Breast epithelium (tissue), 3 donors: ENCODE measurements at regions not wholly inside any gene's neighbourhood (a gene's known extent, or its start where the extent isn't known, plus 50 kb on each side); places are given as distances from the start of the nearest gene placed in this dataset.

Source experiments
- POLR2A ChIP-seq: fragments of 450-650 bp; IDR thresholded peaks from one replicate; pipeline ENCODE4 v1.6.1; 2016; ENCODE audit warnings: antibody characterized with exemption, mild to moderate bottlenecking, moderate library complexity
- TF ChIP-seq, protein P1 (sequence below), 3 donors: fragments of 450-650 bp; IDR thresholded peaks; one replicate each; pipeline ENCODE4 v1.5.1; 2016 to 2017; ENCODE audit warnings: antibody characterized with exemption in 3 of 3, mild to moderate bottlenecking in 3 of 3, moderate library complexity in 3 of 3

- TF ChIP-seq, protein P1, sequence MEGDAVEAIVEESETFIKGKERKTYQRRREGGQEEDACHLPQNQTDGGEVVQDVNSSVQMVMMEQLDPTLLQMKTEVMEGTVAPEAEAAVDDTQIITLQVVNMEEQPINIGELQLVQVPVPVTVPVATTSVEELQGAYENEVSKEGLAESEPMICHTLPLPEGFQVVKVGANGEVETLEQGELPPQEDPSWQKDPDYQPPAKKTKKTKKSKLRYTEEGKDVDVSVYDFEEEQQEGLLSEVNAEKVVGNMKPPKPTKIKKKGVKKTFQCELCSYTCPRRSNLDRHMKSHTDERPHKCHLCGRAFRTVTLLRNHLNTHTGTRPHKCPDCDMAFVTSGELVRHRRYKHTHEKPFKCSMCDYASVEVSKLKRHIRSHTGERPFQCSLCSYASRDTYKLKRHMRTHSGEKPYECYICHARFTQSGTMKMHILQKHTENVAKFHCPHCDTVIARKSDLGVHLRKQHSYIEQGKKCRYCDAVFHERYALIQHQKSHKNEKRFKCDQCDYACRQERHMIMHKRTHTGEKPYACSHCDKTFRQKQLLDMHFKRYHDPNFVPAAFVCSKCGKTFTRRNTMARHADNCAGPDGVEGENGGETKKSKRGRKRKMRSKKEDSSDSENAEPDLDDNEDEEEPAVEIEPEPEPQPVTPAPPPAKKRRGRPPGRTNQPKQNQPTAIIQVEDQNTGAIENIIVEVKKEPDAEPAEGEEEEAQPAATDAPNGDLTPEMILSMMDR (IDR thresholded peaks at IDR 0.05): no peak
- TF ChIP-seq POLR2A: no peak
Observed at GRCh38 chr9:129383561-129384490, 205.8 kb upstream of the IER5L start.
